Neuronal stem cell (in vitro differentiated cells): ENCODE measurements at regions not wholly inside any gene's neighbourhood (a gene's known extent, or its start where the extent isn't known, plus 50 kb on each side); places are given as distances from the start of the nearest gene placed in this dataset.

Experiments used
- DNase-seq: peaks from one replicate; pipeline ENCODE4 v3.0.0-alpha.2; 2013; ENCODE audit warnings: low spot score
- H2AFZ ChIP-seq: one replicate; pipeline ENCODE4 v1.6.1; 2013; ENCODE audit warnings: mild to moderate bottlenecking, low read length, inconsistent platforms
- H2AK5ac ChIP-seq: 2 replicates; pipeline ENCODE4 v1.6.1; 2013; ENCODE audit warnings: low read depth, mild to moderate bottlenecking, inconsistent platforms, low read length, moderate library complexity, mixed read lengths
- H2BK120ac ChIP-seq: 2 replicates; pipeline ENCODE4 v1.6.1; 2013; ENCODE audit warnings: low read depth, mild to moderate bottlenecking, inconsistent platforms, low read length, moderate library complexity, mixed read lengths
- H2BK12ac ChIP-seq: one replicate; pipeline ENCODE4 v1.6.1; 2013; ENCODE audit warnings: low read length, inconsistent platforms
- H2BK15ac ChIP-seq: 2 replicates; pipeline ENCODE4 v1.6.1; 2013; ENCODE audit warnings: mild to moderate bottlenecking, low read length, inconsistent platforms, mixed read lengths
- H2BK5ac ChIP-seq: one replicate; pipeline ENCODE4 v1.6.1; 2013; ENCODE audit warnings: inconsistent platforms, mild to moderate bottlenecking, low read length, moderate library complexity
- H3K14ac ChIP-seq: one replicate; pipeline ENCODE4 v1.6.1; 2013; ENCODE audit warnings: low read length, inconsistent platforms
- H3K18ac ChIP-seq: 2 replicates; pipeline ENCODE4 v1.6.1; 2013; ENCODE audit warnings: low read length, inconsistent platforms
- H3K23ac ChIP-seq: 2 replicates; pipeline ENCODE4 v1.6.1; 2013; ENCODE audit warnings: low read depth, mild to moderate bottlenecking, mixed read lengths, low read length, inconsistent platforms; ENCODE audit not compliant: poor library complexity
- H3K27ac ChIP-seq: replicated peaks from 3 replicates; pipeline ENCODE4 v1.5.1; 2013; ENCODE audit warnings: low read length, inconsistent platforms
- H3K27me3 ChIP-seq, 3 experiments: 2 replicates each; pipeline ENCODE4 v1.6.1; 2013; ENCODE audit warnings: low read length in 3 of 3, mild to moderate bottlenecking in 2 of 3, inconsistent platforms in 1 of 3, low read depth in 1 of 3, mixed read lengths in 1 of 3, moderate library complexity in 1 of 3; ENCODE audit not compliant: control insufficient read depth in 3 of 3, insufficient read depth in 3 of 3
- H3K36me3 ChIP-seq, 2 donors: replicated peaks in 1 of 2; 2 replicates each; pipeline ENCODE4 v1.6.1; 2013; ENCODE audit warnings: low read length in 2 of 2; ENCODE audit not compliant: control insufficient read depth in 2 of 2, insufficient read depth in 2 of 2
- H3K4ac ChIP-seq: 2 replicates; pipeline ENCODE4 v1.6.1; 2013; ENCODE audit warnings: inconsistent platforms, mild to moderate bottlenecking, low read length, moderate library complexity
- H3K4me1 ChIP-seq, 2 donors: 1 replicate in 1 of 2; 2 replicates in 1 of 2; pipeline ENCODE4 v1.6.1; 2013; ENCODE audit warnings: low read length in 2 of 2, low read depth in 1 of 2; ENCODE audit not compliant: control insufficient read depth in 2 of 2, insufficient read depth in 1 of 2
- H3K4me2 ChIP-seq: one replicate; pipeline ENCODE4 v1.6.1; 2013; ENCODE audit warnings: mild to moderate bottlenecking, low read length, inconsistent platforms; ENCODE audit not compliant: insufficient read depth, poor library complexity, severe bottlenecking
- H3K4me3 ChIP-seq, 2 donors: 2 replicates each; pipeline ENCODE4 v1.5.1; 2013; ENCODE audit warnings: low read length in 2 of 2, mild to moderate bottlenecking in 2 of 2, inconsistent platforms in 1 of 2, moderate library complexity in 1 of 2
- H3K79me1 ChIP-seq: one replicate; pipeline ENCODE4 v1.6.1; 2013; ENCODE audit warnings: low read depth, mild to moderate bottlenecking, inconsistent platforms, low read length, moderate library complexity
- H3K9ac ChIP-seq: one replicate; pipeline ENCODE4 v1.6.1; 2013; ENCODE audit warnings: mild to moderate bottlenecking, low read depth, low read length, inconsistent platforms; ENCODE audit not compliant: poor library complexity
- H3K9me3 ChIP-seq, 2 donors: replicated peaks in 1 of 2; 2 replicates each; pipeline versions ENCODE3 to v1.6.1; 2013; ENCODE audit warnings: low read length in 2 of 2, mild to moderate bottlenecking in 2 of 2, inconsistent platforms in 1 of 2, low read depth in 1 of 2, mixed read lengths in 1 of 2, moderate library complexity in 1 of 2; ENCODE audit not compliant: control insufficient read depth in 2 of 2, insufficient read depth in 1 of 2
- H4K8ac ChIP-seq: one replicate; pipeline ENCODE4 v1.6.1; 2013; ENCODE audit warnings: low read depth, mild to moderate bottlenecking, inconsistent platforms, low read length, moderate library complexity
- H4K91ac ChIP-seq: one replicate; pipeline ENCODE4 v1.6.1; 2013; ENCODE audit warnings: low read length, low read depth, mild to moderate bottlenecking, inconsistent platforms; ENCODE audit not compliant: poor library complexity
- WGBS, 2 donors: extraction: QIAGEN DNeasy Blood & Tissue Kit; methylation state at CpG; one replicate each; pipeline ENCODE4 v1.1.7; 2013; ENCODE audit warnings: missing lambda C conversion rate in 2 of 2, mixed read lengths in 1 of 2; ENCODE audit not compliant: insufficient read length in 2 of 2, insufficient replicate concordance in 1 of 2; ENCODE audit errors: extremely low coverage in 2 of 2; 5-methylcytosine and 5-hydroxymethylcytosine counted together

GRCh38 chr14:61109288-61109687 lies 128.2 kb downstream of the SLC38A6 start:
- Histone ChIP-seq H3K23ac (no peak overlapping the region), H3K4me1 (peaks cover 6 to 15% of the 10 kb centered on the region in 2 donors), H4K8ac (no peak overlapping the region), H4K91ac (no peak overlapping the region), H3K14ac (no peak overlapping the region), H3K4ac (no peak overlapping the region), H2BK5ac (no peak overlapping the region), H2AFZ (no peak overlapping the region), H2BK120ac (no peak overlapping the region), H2BK12ac (no peak overlapping the region), H3K27ac (no peak overlapping the region), H3K4me3 (no peak overlapping the region), H3K18ac (no peak overlapping the region), H3K27me3 (no peaks in the 10 kb centered on the region), H3K9me3 (peaks cover 4 to 13% of the 10 kb centered on the region in 2 donors), H2AK5ac (peak overlapping the region; percentile 5), H3K36me3 (peaks cover 0 to 1% of the 10 kb centered on the region in 2 donors), H3K9ac (no peak overlapping the region), H3K79me1 (no peaks in the 10 kb centered on the region), H3K4me2 (no peak overlapping the region), H2BK15ac (no peak overlapping the region)
- WGBS, 2 donors = no CpG with 5 or more reads among the region's 3 CpGs
- no peak for DNase-seq

DNA sequence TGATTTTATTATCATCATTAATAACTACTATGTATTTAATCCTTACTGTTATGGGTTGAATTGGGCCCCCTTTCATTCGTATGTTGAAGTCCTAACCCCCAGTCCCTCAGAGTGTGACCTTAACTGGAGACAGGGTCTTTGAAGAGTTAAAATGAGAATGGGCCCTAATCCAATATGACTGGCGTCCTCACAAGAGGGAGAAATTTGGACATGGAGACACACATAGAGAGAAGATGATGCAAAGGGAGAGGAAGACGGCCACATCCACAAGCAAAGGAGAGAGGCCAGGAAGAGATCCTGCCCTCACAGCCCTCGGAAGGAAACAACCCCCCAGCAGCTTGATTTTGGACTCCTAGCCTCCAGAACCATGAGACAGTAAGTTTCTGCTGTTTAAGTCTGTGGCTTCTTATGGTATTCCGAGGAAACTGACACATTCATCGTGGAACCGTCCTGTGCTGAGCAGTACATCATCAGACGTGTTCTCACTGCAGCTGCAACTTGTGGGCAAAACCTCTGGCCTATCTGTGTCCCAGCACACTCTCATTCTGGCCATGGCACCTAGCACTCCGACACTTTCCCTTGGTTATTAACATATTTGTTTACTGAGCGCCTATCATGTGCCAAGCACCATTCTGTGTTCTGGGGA lies 127.6 kb downstream of the SLC38A6 start:
- Histone ChIP-seq H3K14ac (no peak overlapping the region), H3K4me3 (no peak overlapping the region), H3K36me3 (no peaks in the 10 kb centered on the region), H3K4me2 (no peak overlapping the region), H3K4ac (no peak overlapping the region), H3K9ac (no peak overlapping the region), H3K23ac (no peak overlapping the region), H4K91ac (no peak overlapping the region), H2BK120ac (no peak overlapping the region), H3K79me1 (no peaks in the 10 kb centered on the region), H2BK12ac (no peak overlapping the region), H2BK15ac (no peak overlapping the region), H2BK5ac (no peak overlapping the region), H4K8ac (no peak overlapping the region), H2AK5ac (no peak overlapping the region), H3K18ac (no peak overlapping the region), H3K9me3 (peaks cover 1 to 7% of the 10 kb centered on the region in 2 donors), H2AFZ (no peak overlapping the region), H3K4me1 (peaks cover 12 to 18% of the 10 kb centered on the region in 2 donors), H3K27me3 (no peaks in the 10 kb centered on the region), H3K27ac (no peak overlapping the region)
- WGBS, 2 donors = no CpG with 5 or more reads among the region's 10 CpGs
- DNase-seq = no peak

DNA sequence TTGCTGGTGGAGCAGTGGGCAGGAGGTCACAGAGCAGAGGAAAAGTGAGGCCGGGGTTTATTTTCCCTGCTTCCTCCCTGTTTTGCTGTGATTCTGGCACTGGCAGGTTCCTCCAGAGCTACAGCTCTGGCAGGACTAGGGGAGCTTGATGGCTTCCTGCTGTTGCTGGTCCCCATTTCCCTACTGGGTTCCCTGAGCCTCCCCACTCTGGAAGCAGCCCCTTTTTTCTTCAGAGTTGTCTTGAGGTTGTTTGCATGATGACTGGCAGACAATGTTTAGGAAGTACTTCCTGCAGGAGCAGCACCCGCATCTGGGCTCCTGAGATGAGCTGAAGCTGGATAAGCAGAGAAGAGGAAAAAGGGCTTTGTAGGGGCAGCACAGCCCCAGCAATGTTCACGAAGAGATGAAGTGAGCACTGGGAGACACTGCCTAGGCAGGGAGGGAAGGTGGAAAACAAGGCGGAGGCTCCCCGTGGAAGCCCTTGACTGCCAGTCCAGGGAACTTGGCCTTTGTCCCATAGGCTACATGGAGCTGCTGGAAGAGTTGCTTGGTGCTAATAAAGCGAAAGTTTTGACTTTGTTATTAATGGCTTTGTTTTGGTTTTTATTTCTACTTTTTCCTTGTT lies 126.9 kb downstream of the SLC38A6 start:
- Histone ChIP-seq H3K36me3 (no peaks in the 10 kb centered on the region), H2AFZ (no peak overlapping the region), H3K27me3 (no peaks in the 10 kb centered on the region), H3K4me1 (peaks cover 16 to 23% of the 10 kb centered on the region in 2 donors), H2AK5ac (no peak overlapping the region), H3K14ac (no peak overlapping the region), H2BK12ac (no peak overlapping the region), H3K18ac (no peak overlapping the region), H2BK15ac (no peak overlapping the region), H3K4me2 (no peak overlapping the region), H3K4me3 (no peak overlapping the region), H3K27ac (no peak overlapping the region), H3K23ac (peak overlapping the region; percentile 49), H3K79me1 (no peaks in the 10 kb centered on the region), H3K4ac (no peak overlapping the region), H2BK5ac (no peak overlapping the region), H4K91ac (no peak overlapping the region), H3K9me3 (peaks cover 0 to 4% of the 10 kb centered on the region in 2 donors), H2BK120ac (no peak overlapping the region), H4K8ac (no peak overlapping the region), H3K9ac (no peak overlapping the region)
- whole genome bisulfite sequencing, 2 donors = no CpG with 5 or more reads among the region's 6 CpGs
- no peak for DNase-seq

GRCh38 chr14:61106959-61107641 lies 126.1 kb downstream of the SLC38A6 start:
- no peak overlapping the region for H2AFZ ChIP-seq

More at GRCh38 chr14:61106959-61107641, 126.1 kb downstream of the SLC38A6 start:
- Histone ChIP-seq H3K27ac (no peak overlapping the region), H3K36me3 (no peaks in the 10 kb centered on the region), H3K9ac (no peak overlapping the region), H2BK15ac (no peak overlapping the region), H3K79me1 (no peaks in the 10 kb centered on the region), H2BK5ac (no peak overlapping the region), H3K14ac (no peak overlapping the region), H2AK5ac (no peak overlapping the region), H2BK12ac (no peak overlapping the region), H2BK120ac (no peak overlapping the region), H4K8ac (no peak overlapping the region), H3K4me1 (peaks cover 24 to 32% of the 10 kb centered on the region in 2 donors), H3K27me3 (no peaks in the 10 kb centered on the region), H3K4me3 (no peak overlapping the region), H3K23ac (peak overlapping the region; percentile 10), H3K4me2 (no peak overlapping the region), H3K18ac (peak overlapping the region; percentile 20), H3K9me3 (no peaks in the 10 kb centered on the region), H3K4ac (no peak overlapping the region), H4K91ac (no peak overlapping the region)
- WGBS, 2 donors = no CpG with 5 or more reads among the region's 14 CpGs
- no peak for DNase-seq
